RPMI8226 (cell line): ENCODE measurements at regions not wholly inside any gene's neighbourhood (a gene's known extent, or its start where the extent isn't known, plus 50 kb on each side); places are given as distances from the start of the nearest gene placed in this dataset.

Source experiments
- DNase-seq: peaks from one replicate; pipeline ENCODE4 v3.0.0-alpha.2; 2015

DNA sequence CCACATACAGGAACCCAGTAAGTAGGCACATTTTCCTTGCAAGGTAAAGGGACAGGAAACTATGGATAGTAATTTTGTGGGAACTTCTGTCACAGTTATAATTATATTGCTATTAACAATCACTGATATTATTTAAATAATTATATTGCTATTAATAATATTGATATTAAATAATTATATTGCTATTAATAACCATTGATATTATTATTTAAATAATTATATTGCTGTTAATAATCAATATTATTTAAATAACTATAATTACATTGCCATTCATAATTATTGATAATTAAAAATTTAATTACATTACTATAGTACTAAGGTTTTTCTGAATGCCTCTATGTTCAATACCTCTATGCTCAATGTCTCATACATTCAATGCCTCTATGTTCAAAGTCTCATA is 385.6 kb upstream of the SGCD start:
- no peak for DNase-seq

DNA sequence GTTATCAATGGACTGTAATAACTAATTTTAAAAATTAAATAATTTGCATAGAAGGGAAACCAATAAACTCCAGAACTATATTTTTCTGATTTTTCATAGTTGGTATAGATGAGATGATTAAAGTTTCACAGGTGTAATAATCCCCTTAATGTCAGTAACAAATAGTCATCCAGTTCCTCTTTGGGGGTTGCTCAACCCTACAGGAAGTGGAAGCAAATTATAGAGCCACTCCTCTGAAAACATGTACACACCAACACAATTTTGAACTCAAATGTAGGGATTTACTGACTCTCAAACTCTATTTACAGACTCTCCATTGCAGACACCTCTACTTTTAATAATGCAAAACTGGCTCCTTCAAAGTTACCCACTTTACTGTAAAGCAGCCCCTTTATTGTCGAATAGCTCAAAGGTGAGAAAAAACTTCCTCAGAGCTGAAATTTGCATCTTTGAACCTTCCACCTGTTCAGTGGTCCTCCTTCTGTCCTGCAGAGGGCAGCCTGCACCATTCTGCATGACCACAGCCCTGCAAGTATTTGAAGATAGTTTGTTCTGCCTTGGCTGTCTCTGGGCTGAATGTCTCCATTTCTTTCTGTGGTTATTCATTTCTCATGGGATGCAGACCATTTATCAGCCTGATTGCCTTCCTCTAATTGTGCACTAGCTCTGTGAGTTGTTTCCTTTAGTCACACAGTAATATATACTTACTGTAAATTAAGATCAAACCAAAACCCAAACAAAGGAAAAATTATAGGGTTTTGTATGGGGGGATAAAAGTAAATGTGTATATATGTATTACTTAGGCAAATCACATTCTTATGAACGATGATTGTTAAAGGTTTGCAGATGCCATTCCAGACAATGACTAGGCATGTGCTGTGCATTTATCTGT is 383.2 kb upstream of the SGCD start:
- peak; percentile 44 for DNase-seq

DNA sequence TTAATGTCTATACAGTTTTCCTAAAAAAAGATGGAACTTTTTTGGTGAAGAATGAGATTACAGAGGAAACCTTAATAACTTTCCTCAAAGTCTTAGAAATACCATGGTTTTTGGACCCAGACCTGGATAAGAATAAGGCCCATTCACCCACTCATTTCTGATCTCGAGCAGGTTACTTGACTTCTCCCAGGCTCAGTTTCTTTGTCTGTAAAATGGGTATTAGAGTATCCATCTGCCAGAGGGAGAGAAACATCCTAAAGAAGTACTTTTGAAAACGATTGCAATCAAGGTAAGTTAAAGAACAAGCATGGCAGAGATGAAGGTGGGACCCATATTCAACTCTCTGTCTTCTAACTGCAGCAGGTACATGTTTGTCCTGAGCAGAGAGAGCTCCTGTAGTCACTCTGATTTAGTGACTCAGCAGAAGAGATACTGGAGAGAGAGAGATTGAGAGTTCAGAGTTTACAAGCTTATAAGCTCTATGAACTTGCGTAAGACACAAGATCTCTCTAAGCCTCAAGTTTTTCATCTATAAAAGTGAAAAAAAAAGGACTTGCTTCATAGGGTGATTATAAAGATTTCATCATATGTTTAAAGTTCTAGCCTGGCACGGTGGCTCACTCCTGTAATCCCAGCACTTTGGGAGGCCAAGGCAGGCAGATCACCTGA is 379.4 kb upstream of the SGCD start:
- DNase-seq = no peak

DNA sequence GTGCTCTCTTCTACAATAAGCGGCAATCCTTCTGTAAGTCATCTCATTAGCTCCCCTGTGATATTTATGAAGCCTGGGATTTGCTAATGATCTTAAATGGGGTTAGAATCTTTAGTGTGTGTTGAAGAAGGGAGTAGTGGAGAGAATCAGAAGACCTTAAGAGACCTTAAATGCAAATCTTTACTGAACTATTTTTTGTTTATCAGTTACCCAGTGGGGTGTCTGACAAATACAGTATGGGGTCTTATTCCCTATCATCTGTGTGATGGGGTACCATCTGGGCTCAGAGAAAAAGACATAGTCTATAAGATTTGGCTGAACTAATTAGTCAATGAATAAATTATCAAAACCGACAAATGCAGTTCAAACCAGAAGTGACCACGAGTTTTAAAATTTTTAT is 378.4 kb upstream of the SGCD start:
- no peak for DNase-seq

DNA sequence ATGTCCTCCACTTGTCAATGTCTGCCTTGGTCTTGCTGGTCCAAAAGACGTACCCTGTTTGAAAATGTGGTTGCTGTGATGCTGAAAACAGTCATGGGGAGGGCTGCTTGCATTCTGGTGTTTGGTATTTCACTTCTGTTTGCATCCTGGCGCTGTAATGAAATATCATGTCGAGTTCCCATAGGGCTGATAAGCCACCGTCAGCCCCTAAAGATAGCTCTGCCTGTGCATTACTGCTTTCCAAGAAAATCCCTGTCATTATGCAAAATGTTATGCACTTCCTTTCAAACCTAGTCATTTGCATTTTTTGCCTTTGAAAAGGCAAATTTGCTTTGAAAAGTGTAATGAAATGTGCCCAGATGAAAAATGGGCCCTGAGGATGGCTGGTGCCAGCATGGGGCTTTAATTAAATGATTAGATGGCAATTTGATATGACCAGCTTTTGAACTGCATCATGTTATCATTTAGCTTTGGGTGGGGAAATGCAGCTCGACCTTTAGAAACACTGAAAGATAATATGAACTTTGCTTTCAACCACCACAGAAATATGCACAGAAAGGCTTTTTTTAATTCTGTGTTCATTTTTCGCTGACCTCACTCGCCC is 374.4 kb upstream of the SGCD start:
- no peak for DNase-seq

DNA sequence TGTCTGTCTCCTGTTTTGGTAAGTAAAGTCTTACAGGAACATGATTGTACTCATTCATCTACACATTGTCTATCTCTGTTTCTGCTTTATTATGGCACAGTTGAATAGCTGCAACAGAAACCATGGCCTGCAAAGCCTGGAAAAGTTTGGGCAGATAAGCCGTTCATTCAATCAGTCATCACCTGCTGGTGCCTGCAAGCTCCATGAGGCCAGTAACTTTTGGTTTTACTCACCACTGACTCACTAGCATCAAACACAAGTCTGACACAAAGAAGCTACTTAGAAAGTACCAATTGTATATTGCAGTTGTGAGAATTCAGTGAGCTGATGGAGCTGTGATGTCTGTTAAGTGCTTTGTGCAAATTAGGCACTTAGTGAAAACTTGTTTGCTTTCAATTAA is 373.6 kb upstream of the SGCD start:
- no peak for DNase-seq

DNA sequence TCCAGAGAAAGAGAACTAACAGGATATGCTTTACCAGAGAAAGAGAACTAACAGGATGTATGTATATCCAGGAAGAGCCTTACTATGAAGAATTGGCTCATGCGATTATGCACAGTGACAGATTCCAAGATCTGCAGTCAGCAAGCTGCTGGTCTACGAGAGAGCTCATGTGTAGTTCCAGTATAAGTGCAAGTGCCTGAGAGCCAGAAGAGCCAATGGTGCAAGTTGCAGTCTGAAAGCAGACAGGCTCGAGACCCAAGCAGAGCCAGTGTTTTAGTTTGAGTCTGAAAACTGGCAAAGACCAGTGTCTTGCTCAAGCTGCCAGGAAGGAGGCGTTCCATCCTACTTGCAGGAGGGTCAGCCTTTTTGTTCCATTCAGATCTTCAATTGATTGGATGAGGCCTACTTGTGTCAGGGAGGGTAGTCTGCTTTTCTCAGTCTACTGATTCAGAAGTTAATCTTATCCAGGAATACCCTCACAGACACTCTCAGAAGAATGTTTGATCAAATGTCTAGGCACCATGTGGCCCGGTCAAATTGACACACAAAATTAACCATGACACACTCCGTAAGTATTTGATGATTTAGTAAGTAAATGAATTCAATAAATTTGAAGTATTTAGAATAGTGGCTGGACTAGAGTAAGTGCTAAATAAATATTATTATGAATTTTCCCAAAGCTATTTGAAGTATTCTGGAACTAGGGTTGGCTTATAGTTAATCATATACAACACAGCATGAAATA is 372.1 kb upstream of the SGCD start:
- no peak for DNase-seq

DNA sequence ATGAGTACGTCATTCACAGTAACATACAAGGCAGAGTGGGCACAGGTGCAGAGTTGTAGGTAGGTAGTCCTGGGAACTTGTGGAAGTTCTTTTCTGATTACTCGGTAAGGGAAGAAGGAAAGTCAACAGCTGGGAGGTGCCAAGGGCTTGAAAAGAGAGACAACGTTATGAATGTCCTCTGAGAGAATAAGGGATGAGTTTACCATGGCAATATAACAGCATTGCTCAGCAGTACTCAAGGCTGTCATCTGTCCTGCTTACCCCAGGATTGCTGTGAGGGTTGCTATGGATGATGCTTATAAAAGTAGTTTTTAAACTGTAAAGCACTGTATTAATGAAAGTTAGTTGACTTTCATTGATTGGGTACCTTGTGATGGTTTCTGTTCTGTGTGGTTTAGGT is 369.1 kb upstream of the SGCD start:
- no peak for DNase-seq

DNA sequence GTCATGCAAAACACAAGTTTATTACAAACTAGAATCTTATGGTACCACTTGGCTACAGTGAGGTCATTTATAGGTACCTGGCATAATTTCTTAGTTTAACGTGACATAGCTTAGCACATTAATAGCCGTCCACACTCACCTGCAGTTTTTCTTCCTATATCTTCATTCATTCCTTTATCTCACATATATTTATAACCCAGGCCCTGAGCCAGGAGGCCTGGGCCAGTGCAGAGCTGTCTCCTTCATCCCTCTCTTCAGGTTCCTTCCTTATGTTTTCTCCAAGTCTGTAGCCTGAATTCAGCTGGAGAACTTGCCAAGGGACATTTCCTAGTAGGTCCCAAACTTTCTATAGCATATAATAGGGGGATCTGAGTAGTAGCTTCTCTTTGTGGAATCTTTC is 367.9 kb upstream of the SGCD start:
- no peak for DNase-seq

DNA sequence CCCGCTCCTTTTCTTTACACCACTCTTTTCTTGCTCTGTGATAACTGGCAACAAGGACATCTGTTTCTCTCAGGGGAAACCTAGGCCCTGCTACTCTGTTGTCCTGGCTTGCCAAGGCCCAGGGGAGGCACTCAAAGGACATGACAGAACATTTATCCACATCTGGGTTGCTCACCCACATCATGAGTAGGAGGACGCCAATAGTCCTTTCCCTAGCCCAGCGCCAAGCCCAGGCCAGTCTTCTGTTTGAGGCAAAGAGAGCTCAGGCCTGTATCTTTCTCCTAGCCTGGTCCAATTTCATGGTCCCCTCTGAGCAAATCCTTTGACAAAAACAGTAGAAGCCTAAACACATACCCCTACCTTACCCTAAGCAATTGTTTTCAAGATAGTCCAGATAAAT is 366.8 kb upstream of the SGCD start:
- DNase-seq = no peak

DNA sequence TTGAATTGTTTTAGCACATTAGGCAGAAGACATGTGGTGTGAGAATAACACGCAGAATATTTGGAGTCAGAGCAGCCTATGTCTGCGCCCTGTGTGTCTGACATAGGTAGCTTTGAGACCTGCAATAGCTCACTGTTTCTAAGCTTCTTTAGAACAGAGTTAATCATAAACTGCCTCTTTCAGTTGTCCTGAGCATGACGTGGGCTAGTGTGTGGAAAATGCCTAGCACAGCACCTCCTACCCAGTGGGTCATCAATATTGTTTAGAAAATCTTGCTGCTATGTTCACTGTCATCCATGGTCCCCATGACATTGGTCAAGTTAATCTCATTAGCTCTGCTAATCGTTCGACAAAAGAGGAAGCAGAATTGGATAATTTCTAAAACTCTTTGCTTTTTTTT is 357.4 kb upstream of the SGCD start:
- DNase-seq = no peak

DNA sequence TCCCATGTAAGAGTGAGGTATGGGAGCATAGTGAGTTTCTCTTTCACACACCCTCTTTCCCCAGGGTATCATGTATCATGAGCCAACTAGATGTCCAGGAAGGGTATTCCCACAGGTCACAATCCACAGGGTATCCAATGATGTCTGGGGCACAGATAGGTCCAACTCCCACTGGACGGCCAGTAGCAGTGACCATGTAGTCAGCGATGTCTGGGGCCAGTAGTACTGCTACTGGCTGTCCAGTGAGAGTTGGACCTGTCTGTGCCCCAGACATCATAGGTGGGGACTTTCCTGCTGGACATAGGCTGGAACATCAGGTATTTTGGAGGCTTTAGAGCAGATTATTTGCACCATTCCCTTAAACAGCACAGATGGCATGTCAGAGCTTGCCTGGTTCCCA is 352.6 kb upstream of the SGCD start:
- DNase-seq = no peak

DNA sequence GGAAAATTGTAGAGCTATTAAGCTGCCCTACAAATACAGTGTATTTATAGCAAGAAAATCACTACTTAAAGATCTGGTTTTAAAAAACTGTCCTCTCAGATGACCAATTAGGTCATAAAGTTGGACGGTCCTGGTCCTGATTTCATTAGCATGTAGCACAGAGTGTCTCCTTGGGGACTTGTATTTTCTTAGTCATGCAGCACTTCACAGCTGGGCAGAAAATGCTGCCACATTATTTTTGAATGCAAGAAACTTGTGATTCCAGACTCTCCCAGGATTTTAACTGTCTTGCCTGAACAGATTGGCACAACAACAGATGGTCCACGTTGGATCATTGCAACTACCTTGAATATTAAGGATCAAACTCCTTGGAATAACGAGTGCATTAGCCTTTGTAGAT is 348.1 kb upstream of the SGCD start:
- no peak for DNase-seq

DNA sequence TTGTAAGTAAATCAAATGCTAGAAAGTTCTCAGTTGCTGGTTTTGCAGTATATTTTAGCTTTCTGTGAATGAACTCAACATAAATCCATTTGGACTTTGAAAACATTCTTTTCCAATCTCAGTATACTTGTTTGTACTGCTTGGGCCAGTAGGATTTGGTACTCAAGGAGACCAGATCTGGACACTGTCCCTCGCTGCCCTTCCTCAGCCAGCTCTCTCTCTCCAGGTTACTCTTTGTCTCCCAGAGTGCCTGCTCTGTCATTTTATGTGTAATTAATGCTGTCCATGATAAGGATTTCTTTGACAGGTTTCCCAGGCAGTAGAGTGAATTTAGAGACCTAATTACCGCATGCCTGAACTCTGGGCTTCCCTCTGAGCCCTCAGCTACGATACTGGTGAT is 344.6 kb upstream of the SGCD start:
- DNase-seq = no peak

DNA sequence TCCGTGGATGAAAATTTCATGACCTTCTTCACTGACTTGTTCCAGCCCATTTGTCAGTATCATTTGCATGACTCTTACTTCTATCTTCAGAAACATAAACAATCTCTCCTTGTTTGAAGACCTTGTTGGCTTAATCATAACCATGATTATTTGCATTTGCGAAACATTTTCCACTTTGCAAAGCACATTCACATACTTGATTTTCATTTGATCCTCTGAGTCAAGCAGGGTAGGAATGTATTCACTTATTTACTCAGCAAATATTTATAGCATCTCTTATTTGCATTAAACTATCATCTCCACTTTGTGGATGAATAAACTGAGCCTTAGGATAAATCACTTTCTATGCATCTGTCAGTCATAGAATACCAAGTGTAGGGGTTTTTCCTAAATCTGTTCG is 343.0 kb upstream of the SGCD start:
- DNase-seq = no peak

DNA sequence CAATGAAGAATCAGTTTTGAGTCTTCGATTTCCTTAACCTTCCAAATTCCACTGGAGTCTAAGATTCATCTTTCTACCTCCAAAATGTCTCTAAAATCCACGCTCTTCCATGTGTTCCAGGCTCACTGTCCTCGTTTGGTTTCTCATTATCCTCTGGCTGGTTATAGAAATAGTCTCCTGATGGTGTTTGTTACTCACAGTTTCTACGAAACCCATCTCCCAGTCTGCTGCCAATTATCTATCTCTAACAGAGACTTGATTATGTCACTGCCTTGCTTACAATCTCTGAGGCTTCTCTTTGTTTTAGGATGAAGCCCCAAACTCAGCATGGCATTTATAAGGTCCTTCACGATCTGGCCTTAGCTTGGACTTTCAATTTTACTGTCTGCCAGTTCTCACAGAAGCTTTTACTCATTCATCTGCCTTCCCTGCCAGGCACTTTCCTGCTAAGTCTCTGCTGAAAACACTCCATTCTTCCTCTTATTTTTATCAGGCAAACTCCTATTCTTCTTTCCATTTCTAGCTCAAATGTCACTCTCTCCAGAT is 339.6 kb upstream of the SGCD start:
- DNase-seq = no peak

DNA sequence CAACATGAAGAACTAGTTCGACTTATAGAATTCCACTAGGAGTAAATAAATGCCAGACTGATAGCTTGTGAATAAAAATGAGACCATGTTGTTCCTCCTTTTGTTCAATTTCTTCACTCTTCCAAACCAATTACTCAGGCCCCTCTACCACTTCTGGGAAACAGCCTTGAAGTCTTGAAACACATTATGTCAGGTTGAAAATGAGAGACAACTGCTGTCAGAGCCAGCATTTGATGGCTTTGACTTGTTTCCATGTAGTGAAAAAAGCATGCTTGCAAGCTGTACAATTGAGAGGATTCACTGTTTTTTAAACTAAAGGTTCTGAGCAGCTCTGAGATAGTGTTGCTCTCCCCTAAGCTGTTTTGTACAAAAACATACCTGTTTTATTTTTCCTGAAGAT is 337.1 kb upstream of the SGCD start:
- no peak for DNase-seq

DNA sequence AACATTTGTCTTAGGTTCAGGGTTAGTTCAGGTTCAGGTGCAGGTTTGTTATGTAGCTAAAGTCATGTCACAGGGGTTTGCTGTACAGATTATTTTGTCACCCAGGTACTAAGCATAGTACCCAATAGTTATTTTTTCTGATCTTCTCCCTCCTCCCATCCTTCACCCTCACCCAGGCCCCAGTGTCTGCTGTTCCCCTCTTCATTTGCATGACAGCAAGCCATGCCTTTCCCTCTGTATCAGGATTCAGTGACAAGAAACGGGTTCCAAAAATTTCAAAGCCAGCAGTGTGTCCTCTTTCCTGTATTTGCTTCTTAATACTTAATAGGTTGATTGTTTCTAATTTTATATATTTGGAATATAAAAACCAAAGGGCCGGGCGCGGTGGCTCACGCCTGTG is 330.8 kb upstream of the SGCD start:
- no peak for DNase-seq

DNA sequence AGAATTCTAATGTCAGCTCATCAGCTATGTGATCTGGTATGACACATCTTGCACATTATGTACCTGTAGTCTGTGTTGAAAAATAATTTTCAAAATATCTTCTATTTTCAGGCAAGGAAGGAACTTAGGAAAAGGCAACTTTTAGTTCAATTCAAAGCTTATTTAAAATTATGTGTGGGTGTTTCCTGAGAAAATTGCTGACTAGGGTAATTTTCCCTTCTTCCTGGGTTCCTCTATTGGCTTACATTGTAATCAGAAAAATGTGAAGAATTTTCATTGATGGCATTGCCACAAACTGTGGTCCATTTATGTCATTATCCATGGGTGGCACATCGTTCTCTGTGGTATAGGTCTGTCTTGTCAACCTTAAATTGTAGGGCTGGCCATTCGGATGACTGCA is 328.7 kb upstream of the SGCD start:
- DNase-seq = no peak

DNA sequence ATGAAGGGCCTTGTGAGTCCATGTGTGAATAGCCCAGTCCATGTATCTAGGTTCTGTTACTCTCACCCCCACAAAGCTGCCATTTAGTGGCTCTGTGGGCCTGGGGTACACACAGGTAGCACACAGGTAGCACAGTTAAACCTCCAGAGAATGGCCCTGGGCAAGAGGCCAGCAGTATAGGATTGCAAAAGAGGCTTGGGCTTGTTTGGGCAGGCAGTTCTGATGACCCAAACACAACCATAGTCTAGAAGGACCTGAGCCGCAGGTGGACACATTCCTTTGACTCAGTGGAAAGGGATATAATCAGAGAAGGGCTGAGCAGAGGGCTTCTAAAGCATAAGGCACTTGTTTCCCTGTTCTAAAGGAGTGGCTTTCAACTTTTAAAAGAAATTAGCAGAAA is 326.8 kb upstream of the SGCD start:
- no peak for DNase-seq

DNA sequence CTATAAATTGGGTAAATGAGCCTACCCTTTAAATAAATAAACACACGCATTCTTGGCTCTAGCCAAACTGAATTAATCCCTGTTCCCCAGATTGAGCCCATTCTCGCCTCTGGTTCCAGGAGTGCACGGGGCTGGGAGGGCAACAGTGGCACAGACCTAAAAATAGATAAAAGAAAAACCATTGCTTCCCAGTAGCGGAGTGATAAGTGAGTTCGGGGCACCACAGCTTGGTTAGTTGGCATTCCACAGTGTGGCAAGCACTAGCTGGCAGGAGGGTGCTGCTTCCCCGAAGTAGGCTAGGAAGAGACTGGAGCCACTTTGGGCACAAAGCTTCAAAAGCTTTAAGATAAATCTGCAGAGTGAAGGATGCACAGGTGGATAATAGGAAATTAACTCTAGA is 322.2 kb upstream of the SGCD start:
- DNase-seq = no peak

DNA sequence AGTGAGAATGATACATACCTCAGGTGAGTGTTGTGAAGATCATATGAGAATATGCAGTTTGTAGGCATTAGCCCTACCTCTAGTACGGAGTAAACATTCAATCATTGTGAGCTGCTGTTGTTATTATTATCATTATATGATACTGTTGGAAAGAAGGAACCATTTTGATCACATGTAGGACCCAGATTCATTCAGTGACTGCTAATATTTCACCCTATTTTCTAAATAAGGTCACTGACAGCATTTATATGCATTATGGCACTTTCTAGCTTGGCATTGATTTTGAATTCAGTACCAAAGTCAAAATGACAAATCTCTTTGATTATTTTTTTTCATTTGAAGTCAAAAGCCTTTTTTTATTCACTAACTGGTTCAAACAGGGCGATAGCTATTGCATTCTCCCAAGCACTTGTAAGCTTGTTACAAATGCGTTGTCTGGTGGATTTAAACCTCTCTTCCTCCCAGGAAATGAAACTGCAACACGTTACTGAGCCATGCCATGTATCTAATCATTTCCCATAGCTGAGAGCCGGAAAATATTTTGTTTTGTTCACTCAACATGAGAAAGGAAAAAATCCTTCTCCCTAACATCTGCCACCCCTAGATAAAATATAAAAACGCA is 320.8 kb upstream of the SGCD start:
- no peak for DNase-seq

DNA sequence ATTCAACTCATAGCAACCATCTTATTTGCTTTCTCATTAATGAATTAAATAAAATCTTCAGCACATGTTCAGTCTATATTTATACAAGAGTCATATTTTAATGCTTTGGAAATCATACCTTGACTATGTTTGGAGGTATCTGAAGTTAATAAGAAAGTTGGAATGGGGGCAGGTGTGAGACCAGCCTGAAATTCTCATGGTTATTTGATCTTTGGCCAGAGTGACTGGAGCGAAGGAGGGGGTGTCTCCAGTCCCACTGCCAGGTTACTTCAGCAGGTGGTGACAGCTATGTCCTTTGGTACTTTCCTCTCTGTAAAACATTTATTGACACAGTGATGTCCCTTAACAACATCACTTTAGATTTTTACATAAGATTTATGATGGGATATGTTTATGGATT is 318.1 kb upstream of the SGCD start:
- DNase-seq = no peak
